Natural killer cell treated with Interleukin-12 subunit alpha and Interleukin-12 subunit beta and Interleukin-15 and Interleukin-18, amount 100 ng/mL, for 72 hours (primary cell): ENCODE measurements at regions not wholly inside any gene's neighbourhood (a gene's known extent, or its start where the extent isn't known, plus 50 kb on each side); places are given as distances from the start of the nearest gene placed in this dataset.
"Not testable (repeated sequence)": the region's sequence is repeated elsewhere in the genome, so short reads cannot be mapped to it uniquely, and the experiment has no call there.

Experiments
- ATAC-seq, 2 donors: fragments of 150-1000 bp; cut with Tn5 transposase in 1 of 2; sonication (Bioruptor Pico), chemical (Tn5 transposase) in 1 of 2; 2 replicates each; pipeline ENCODE4 v1.10.0; 2021
- DNase-seq: peaks from one replicate; pipeline ENCODE4 v3.0.0; 2022; ENCODE audit warnings: low spot score
- H3K27ac Mint-ChIP-seq, 2 donors: 1 replicate in 1 of 2; 2 replicates in 1 of 2; pipeline ENCODE4 v1.8.0; 2022; ENCODE audit warnings: mixed read lengths in 2 of 2, mild to moderate bottlenecking in 1 of 2, moderate library complexity in 1 of 2
- H3K27me3 Mint-ChIP-seq, 2 donors: 1 replicate in 1 of 2; 2 replicates in 1 of 2; pipeline ENCODE4 v1.8.0; 2022; ENCODE audit warnings: mixed read lengths in 2 of 2
- H3K36me3 Mint-ChIP-seq: one replicate; pipeline ENCODE4 v1.8.0; 2022; ENCODE audit warnings: mixed read lengths
- H3K4me1 Mint-ChIP-seq, 2 donors: 1 replicate in 1 of 2; 2 replicates in 1 of 2; pipeline ENCODE4 v1.8.0; 2022; ENCODE audit warnings: low read depth in 2 of 2, mixed read lengths in 2 of 2, mild to moderate bottlenecking in 1 of 2
- H3K4me3 Mint-ChIP-seq: one replicate; pipeline ENCODE4 v1.8.0; 2022; ENCODE audit warnings: mixed read lengths
- H3K9me3 Mint-ChIP-seq: 2 replicates; pipeline ENCODE4 v1.8.0; 2022; ENCODE audit warnings: mixed read lengths

DNA sequence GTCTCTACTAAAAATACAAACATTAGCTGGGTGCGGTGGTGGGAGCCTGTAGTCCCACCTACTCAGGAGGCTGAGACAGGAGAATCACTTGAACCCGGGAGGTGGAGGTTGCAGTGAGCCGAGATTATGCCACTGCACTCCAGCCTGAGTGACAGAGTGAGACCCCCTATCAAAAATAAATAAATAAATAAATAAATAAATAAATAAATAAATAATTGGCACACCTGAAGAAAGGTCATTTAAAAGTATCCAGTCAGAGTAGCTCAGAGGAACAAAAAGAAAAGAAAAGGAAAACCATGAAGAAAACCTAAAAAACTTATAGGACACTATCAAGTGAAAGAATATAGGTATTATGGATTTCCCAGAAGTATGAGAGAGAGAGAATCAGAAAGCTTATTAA is 330.1 kb upstream of the AR start:
- not testable (repeated sequence) for H3K4me1 Mint-ChIP-seq, ATAC-seq, H3K27me3 Mint-ChIP-seq, DNase-seq, H3K4me3 Mint-ChIP-seq, H3K36me3 Mint-ChIP-seq, H3K27ac Mint-ChIP-seq, H3K9me3 Mint-ChIP-seq

DNA sequence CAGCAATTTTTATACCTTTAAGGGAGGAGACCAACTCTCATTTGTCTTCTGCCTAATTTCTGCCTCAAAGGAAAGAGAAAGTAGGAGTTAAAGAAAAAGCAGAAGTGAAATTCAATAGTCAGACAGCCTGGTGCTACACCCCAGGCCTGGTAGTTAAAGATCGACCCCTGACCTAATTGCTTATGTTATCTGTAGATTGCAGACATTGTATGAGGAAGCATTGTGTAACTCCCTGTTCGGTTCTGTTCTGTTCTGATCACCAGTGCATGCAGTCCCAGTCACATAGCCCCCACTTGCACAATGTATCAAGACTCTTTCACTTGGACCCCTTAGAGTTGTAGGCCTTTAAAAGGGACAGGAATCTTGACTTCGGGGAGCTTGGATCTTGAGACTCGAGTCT is 335.9 kb upstream of the AR start:
- ATAC-seq = no peak
- no peak for DNase-seq
- Mint-ChIP-seq H3K4me3 (no peak overlapping the region), H3K27ac (no peak overlapping the region), H3K9me3 (no peaks in the 10 kb centered on the region), H3K27me3 (no peaks in the 10 kb centered on the region), H3K36me3 (no peaks in the 10 kb centered on the region), H3K4me1 (no peaks in the 10 kb centered on the region)

DNA sequence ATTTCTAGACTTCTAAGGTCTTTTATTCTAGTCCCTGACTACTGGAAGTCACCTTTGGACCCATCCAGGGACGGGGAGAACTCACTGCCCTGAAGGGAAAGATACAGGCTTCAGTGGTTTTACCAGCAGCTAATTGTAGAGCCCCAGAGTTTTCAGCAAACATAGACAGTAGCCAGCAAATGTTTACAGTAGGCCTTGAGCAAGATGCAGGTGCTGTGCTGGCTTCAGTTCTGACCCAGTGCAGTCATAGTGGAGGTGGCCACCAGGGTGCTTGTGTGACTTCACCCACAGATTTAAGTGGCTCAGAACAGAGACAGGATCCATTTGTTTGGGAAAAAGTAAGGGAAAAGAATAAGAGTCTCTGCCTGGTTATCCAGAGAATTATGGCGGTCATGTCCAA is 384.4 kb upstream of the AR start:
- Mint-ChIP-seq H3K9me3 (peaks cover 5% of the 10 kb centered on the region), H3K4me1 (no peaks in the 10 kb centered on the region), H3K27me3 (no peaks in the 10 kb centered on the region), H3K36me3 (no peaks in the 10 kb centered on the region), H3K4me3 (no peak overlapping the region), H3K27ac (no peak overlapping the region)
- ATAC-seq (no peak), DNase-seq (no peak)

DNA sequence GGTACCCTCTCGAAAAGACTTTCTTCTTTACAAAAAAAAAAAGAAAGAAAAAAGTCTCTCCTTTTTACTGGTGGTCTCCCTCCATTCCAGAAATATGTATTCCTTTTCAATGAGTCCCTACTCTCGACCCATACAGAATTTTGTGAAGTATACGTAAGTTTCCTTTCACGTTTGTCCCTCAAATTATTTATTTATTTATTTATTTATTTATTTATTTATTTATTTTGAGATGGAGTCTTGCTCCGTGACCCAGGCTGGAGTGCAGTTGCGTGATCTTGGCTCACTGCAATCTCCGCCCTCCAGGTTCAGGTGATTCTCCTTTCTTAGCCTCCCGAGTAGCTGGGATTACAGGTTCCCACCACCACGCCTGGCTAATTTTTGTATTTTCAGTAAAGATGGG is 429.2 kb upstream of the AR start:
- H3K4me3 Mint-ChIP-seq = no peak overlapping the region

DNA sequence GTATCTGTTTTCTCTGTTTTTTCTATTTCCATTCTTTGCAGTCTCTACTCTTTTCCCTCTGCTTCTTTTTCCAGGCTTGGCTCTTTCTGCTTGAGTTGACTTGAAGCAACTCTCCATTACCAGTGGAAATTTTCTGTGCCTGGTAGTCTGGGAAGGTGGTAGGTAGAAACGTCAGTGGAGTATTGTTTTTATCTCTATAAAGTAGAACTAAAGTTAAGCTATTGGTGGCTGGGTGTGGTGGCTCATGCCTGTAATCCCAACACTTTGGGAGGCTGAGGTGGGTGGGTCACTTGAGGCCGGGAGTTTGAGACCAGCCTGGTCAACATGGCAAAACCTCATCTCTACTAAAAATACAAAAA is 438.1 kb upstream of the AR start:
- ATAC-seq = no peak
- Mint-ChIP-seq H3K4me1 (no peaks in the 10 kb centered on the region), H3K4me3 (no peak overlapping the region), H3K27me3 (peaks cover 0 to 4% of the 10 kb centered on the region in 2 donors), H3K9me3 (peaks cover 12% of the 10 kb centered on the region), H3K36me3 (no peaks in the 10 kb centered on the region), H3K27ac (no peak overlapping the region)
- no peak for DNase-seq

More for the DNA sequence above, 429.2 kb upstream of the AR start:
- H3K27ac Mint-ChIP-seq = no peak overlapping the region
- no peak for ATAC-seq
- no peak for DNase-seq
- H3K4me1 Mint-ChIP-seq = no peaks in the 10 kb centered on the region
- peaks cover 0 to 3% of the 10 kb centered on the region in 2 donors for H3K27me3 Mint-ChIP-seq
- no peaks in the 10 kb centered on the region for H3K36me3 Mint-ChIP-seq
- H3K9me3 Mint-ChIP-seq = peaks cover 8% of the 10 kb centered on the region

DNA sequence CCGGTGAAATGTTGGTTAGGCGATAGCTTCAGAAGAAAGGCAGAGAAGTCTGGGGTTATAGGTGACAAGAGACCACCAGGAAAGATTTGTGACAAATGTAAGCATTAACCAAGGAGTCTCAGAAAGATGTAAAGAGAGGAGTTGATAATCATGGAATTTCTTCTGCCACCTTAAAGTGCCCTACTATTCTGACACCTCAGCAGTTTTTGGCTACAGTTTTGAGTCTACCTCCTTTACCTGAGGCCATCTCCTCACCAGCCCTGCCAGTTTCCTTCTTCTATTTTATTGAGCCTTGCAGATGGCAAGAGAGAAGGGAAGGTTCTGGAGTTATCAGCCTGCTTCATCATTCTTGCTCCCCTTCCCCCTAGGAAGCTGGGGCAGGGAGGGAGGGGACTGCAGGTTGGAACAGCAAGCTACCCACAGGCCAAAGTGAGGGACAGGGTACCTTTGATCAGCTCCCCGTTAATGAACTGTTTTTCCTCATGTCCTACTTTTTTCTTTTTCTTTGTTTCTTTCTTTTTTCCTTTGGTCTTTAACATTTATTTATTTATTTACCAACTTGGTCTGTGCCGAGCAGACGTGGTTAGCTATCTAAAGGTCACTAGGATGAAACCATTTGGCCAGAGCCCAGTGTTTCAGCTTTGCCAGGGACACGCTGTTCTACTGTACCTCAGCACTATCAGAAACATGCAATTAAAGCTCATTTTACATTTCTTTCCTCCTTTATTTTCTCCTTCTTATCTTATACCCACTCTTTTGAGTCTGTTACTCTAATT is 438.7 kb upstream of the AR start:
- Mint-ChIP-seq H3K27ac (no peak overlapping the region), H3K4me1 (no peaks in the 10 kb centered on the region), H3K27me3 (peaks cover 0 to 4% of the 10 kb centered on the region in 2 donors), H3K4me3 (no peak overlapping the region), H3K36me3 (no peaks in the 10 kb centered on the region), H3K9me3 (peaks cover 8% of the 10 kb centered on the region)
- DNase-seq = no peak
- ATAC-seq = no peak

DNA sequence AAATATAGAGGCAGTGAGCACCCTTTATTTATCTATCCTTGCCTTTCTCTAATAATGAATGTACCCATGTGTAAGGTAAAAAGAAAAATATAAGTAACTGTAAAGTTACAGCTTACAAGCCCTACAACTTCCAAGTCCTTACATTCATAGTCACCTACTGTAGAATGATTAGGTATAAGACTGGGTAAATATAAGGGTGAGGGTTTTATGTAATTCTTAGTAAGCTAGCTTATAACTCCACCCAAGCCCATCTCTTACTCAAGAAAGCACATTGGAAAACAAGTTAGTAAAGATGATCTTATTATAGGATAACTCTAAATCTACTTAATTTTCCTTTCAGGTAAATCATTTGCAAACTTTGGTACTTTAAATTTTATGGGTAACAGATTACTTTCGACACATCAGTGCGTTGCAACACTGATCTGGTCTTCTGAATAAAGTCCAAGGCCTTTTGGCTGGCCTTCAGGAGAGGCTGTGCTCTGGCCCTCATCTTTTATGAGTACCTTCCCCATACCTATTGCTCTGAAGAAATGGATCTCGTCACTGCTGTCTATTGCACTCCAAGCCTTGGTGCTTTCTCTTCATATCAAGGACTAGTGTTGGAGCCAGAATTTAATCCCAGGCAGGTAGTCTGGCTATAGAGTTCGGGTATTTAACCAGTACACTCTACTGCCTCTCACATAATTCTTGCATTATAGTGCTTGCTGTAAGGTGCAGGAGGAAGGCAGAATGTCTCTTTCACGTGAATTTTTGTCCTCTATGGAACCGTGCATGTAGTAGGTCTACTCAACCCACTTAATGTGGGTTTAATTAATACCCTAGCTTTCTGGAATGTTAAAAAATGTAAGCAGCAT is 443.6 kb upstream of the AR start:
- peaks cover 7% of the 10 kb centered on the region for H3K9me3 Mint-ChIP-seq
- H3K36me3 Mint-ChIP-seq = no peaks in the 10 kb centered on the region
- no peak overlapping the region for H3K4me3 Mint-ChIP-seq
- no peak overlapping the region for H3K27ac Mint-ChIP-seq
- peaks cover 0 to 4% of the 10 kb centered on the region in 2 donors for H3K27me3 Mint-ChIP-seq
- DNase-seq (no peak), ATAC-seq (no peak)
- H3K4me1 Mint-ChIP-seq = no peaks in the 10 kb centered on the region

DNA sequence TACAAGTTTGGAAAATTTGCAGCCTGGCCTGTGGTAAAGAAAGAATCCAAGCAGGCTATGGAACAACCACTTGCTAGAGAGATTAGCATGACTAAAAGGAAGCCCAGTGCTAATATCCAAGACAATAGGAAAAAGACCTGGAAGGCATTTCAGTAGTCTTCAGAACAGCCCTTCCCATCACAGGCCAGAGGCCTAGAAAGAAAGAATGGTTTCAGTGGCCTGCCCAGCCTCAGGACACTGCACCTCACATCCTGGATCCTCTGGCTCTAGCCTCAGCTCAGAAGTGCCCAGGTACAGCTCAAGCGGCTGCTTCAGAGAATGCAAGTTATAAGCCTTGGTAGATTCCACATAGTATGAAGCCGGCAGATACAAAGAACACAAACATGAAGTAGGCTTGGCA is 449.8 kb upstream of the AR start:
- no peaks in the 10 kb centered on the region for H3K27me3 Mint-ChIP-seq
- H3K27ac Mint-ChIP-seq = no peak overlapping the region
- H3K9me3 Mint-ChIP-seq = no peaks in the 10 kb centered on the region
- no peak overlapping the region for H3K4me3 Mint-ChIP-seq
- ATAC-seq (no peak), DNase-seq (no peak)
- no peaks in the 10 kb centered on the region for H3K36me3 Mint-ChIP-seq
- no peaks in the 10 kb centered on the region for H3K4me1 Mint-ChIP-seq

DNA sequence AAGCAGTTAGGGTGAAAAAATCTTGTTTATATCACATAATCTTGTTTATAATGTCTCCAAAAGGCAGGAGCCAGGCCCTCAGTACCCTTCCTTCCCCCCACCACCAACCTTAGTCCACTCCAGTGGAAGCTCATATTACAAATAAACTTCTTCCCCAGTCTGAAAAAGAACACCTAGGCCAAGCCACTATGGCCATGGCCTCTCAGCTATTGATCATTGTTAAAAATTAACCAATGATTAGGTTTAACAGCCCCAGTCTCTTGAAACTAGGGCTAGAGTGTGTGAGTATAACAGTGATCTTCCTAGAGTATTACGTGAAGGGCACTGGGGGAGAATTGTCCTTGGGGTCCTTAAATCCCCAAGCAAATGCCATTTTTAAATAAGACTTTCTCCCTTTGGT is 411.9 kb upstream of the EDA2R start:
- no peaks in the 10 kb centered on the region for H3K36me3 Mint-ChIP-seq

DNA sequence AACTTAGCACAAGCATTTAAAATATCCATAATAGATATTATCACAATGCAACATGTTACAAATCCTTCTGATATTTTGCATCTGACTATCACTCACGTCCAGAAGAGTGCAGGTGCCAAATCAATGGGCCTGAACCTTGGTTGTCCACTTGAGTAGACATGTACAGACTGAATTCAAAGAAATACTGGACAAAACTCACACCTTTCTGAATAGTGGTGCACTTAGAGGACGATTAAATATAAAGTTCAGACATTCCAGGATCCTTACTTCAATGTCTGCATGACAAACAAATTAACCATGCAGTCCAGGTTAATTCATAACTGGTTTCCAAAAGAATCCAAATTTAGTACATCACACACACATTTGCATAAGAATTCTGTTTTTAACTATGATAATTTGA is 406.0 kb upstream of the EDA2R start:
- H3K4me3 Mint-ChIP-seq = no peak overlapping the region
- ATAC-seq = no peak
- no peaks in the 10 kb centered on the region for H3K36me3 Mint-ChIP-seq
- H3K4me1 Mint-ChIP-seq = no peaks in the 10 kb centered on the region
- DNase-seq = no peak
- H3K9me3 Mint-ChIP-seq = no peaks in the 10 kb centered on the region
- H3K27me3 Mint-ChIP-seq = no peaks in the 10 kb centered on the region
- no peak overlapping the region for H3K27ac Mint-ChIP-seq

More for the DNA sequence above, 411.9 kb upstream of the EDA2R start:
- H3K27me3 Mint-ChIP-seq = peaks cover 0 to 4% of the 10 kb centered on the region in 2 donors
- H3K4me3 Mint-ChIP-seq = no peak overlapping the region
- H3K4me1 Mint-ChIP-seq = no peaks in the 10 kb centered on the region
- no peak for ATAC-seq
- no peak overlapping the region for H3K27ac Mint-ChIP-seq
- DNase-seq = no peak
- no peaks in the 10 kb centered on the region for H3K9me3 Mint-ChIP-seq

DNA sequence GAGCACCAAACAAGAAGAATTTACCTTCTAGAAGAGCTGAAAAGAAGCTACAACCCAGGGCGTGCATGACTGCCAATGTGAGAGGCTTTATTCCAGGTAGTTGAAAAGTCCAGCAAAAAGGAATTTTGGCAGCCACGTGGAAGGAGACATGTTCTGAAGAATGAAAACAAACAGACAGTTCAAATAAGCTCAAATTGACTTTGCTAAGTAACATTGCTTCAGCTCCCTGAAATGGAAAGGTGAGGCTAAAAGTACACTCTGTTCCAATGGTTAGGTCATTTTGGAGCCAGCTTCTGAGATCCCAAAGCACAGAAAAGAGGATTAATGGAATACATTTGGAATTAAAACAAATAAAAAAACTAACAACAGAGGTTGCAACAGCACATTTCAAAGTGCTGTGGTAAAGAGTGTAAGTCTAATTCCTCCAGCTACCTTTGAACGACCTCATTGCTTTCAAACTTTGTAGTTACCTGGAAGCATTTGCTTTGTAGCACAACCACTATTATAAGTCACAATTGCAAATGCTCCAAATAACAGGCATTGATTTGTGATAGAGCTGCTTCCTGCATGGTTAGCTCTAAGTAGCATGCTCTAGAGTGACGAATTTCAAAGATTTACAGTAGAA is 405.3 kb upstream of the EDA2R start:
- Mint-ChIP-seq H3K27ac (no peak overlapping the region), H3K36me3 (no peaks in the 10 kb centered on the region), H3K9me3 (no peaks in the 10 kb centered on the region), H3K4me3 (no peak overlapping the region), H3K4me1 (no peaks in the 10 kb centered on the region), H3K27me3 (no peaks in the 10 kb centered on the region)
- no peak for DNase-seq
- ATAC-seq = no peak

DNA sequence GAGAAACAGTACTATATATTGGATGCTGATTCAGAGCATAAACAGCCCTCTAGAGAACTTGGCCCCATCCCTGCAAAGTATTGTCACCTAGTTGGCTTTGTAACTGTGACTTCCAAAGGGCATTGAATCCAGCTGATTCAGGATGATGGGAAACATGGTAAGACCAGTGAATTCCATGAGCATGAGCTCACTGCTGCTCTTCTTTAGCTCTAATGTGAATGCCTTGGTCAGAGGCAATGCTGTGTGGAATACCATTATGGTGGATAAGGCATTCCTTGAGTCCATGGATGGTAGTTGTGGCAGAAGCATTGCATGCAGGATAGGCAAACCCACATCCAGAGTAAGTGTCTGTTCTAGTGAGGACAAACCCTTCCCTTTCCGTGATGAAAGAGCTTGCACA is 365.6 kb upstream of the EDA2R start:
- no peaks in the 10 kb centered on the region for H3K27me3 Mint-ChIP-seq
- H3K27ac Mint-ChIP-seq = no peak overlapping the region
- peaks cover 3% of the 10 kb centered on the region for H3K9me3 Mint-ChIP-seq
- no peak overlapping the region for H3K4me3 Mint-ChIP-seq
- DNase-seq (no peak), ATAC-seq (no peak)
- H3K4me1 Mint-ChIP-seq = no peaks in the 10 kb centered on the region
- H3K36me3 Mint-ChIP-seq = no peaks in the 10 kb centered on the region

DNA sequence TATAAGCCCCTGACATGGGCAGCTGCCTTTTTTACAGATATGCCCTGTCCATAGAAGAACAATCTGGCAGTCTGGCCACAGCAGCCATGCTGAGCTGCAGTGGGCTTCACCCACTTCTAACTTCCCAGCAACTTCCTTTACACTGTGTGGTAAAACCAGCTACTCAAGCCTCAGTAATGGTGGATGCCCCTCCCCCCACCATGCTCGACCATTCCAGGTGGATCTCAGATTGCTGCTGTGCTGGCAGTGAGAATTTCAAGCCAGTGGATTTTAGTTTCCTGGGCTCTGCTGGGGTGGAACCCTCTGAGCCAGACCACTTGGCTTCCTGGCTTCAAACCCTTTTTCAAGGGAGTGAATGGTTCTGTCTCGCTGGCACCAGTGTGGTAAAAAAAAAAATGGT is 355.9 kb upstream of the EDA2R start:
- Mint-ChIP-seq H3K27me3 (peaks cover 0 to 5% of the 10 kb centered on the region in 2 donors), H3K27ac (no peak overlapping the region), H3K4me1 (no peaks in the 10 kb centered on the region), H3K4me3 (no peak overlapping the region), H3K9me3 (no peaks in the 10 kb centered on the region), H3K36me3 (no peaks in the 10 kb centered on the region)
- no peak for DNase-seq
- no peak for ATAC-seq

DNA sequence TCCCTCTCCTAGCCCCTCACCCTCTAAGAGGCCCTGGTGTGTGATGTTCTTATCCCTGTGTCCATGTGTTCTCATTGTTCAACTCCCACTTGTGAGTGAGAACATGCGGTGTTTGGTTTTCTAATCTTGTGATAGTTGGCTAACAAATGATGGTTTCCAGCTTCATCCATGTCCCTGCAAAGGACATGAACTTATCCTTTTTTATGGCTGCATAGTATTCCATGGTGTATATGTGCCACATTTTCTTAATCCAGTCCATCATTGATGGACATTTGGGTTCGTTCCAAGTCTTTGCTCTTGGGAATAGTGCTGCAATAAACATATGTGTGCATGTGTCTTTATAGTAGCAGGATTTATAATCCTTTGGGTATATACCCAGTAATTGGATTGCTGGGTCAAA is 353.2 kb upstream of the EDA2R start:
- not testable (repeated sequence) for ATAC-seq, H3K36me3 Mint-ChIP-seq

More for the DNA sequence above, 353.2 kb upstream of the EDA2R start:
- H3K9me3 Mint-ChIP-seq, H3K4me3 Mint-ChIP-seq, H3K27me3 Mint-ChIP-seq, H3K27ac Mint-ChIP-seq, DNase-seq, H3K4me1 Mint-ChIP-seq: not testable (repeated sequence)
